ENCODE measurements at regions not wholly inside any gene's neighbourhood (a gene's known extent, or its start where the extent isn't known, plus 50 kb on each side); places are given as distances from the start of the nearest gene placed in this dataset.
"Not testable (repeated sequence)": the region's sequence is repeated elsewhere in the genome, so short reads cannot be mapped to it uniquely, and the experiment has no call there.

- DNase-seq (ENCODE audit: low spot score) (no peak), FAIRE-seq (no peak)
Observed at GRCh38 chr16:85504242-85504641, 108.9 kb upstream of the GSE1 start.

GRCh38 chr16:85505794-85506634 lies 107.1 kb upstream of the GSE1 start:
- FAIRE-seq, result no peak

GRCh38 chr16:85506635-85506911 lies 106.5 kb upstream of the GSE1 start:
- FAIRE-seq (no peak), DNase-seq (ENCODE audit: low spot score) (no peak)

More at GRCh38 chr16:85505794-85506634, 107.1 kb upstream of the GSE1 start:
- no peak for DNase-seq (ENCODE audit: low spot score)

DNA sequence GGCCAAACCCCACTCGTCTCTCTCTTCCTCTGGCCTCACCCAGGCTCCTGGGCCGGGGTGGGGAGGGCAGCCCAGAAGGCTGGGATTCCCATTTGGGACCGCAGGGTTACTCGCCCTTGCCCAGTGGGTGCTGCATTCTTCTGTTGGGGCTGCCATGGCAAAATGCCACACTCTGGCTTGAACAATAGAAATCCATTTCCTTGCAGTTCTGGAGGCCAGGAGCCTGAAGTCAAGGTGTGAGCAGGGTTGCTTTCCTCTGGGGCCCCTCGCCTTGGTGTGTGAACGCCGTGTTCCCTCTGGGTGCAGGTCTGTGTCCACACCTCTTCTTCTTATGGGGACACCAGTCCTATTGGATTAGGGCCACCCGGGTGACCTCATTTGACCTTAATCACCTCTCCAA lies 105.8 kb upstream of the GSE1 start:
- FAIRE-seq, result no peak
- no peak for DNase-seq (ENCODE audit: low spot score)

DNA sequence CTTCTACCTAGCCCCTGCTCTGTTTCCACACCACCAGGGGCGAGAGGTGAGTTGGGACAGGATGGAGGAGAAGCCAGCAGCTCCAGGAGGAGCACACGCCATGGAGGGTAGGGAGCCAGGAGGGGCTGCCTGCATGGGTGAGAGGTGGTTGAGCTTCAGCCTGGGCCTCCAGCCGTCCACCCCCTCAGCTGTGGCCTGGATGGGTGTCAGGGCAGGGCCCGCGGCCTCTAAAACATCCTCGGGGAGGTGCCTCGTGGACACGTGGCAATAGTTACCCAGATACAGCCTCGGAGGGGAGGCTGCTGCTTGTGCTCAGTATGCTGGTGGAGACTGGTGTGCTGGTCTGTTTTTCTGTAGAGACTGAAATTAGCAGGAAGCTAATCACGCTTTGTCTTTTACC lies 104.7 kb upstream of the GSE1 start:
- FAIRE-seq, result no peak

GRCh38 chr16:85508993-85509392 lies 104.1 kb upstream of the GSE1 start:
- FAIRE-seq, result no peak

More for the DNA sequence above, 104.7 kb upstream of the GSE1 start:
- no peak for DNase-seq (ENCODE audit: low spot score)

GRCh38 chr16:85510041-85510659 lies 103.0 kb upstream of the GSE1 start:
- FAIRE-seq, result no peak

More at GRCh38 chr16:85508993-85509392, 104.1 kb upstream of the GSE1 start:
- no peak for DNase-seq (ENCODE audit: low spot score)

GRCh38 chr16:85511938-85512807 lies 100.9 kb upstream of the GSE1 start:
- no peak for FAIRE-seq
- no peak for DNase-seq (ENCODE audit: low spot score)

More at GRCh38 chr16:85510041-85510659, 103.0 kb upstream of the GSE1 start:
- no peak for DNase-seq (ENCODE audit: low spot score)

GRCh38 chr16:85512808-85513115 lies 100.4 kb upstream of the GSE1 start:
- FAIRE-seq (no peak), DNase-seq (ENCODE audit: low spot score) (no peak)

DNA sequence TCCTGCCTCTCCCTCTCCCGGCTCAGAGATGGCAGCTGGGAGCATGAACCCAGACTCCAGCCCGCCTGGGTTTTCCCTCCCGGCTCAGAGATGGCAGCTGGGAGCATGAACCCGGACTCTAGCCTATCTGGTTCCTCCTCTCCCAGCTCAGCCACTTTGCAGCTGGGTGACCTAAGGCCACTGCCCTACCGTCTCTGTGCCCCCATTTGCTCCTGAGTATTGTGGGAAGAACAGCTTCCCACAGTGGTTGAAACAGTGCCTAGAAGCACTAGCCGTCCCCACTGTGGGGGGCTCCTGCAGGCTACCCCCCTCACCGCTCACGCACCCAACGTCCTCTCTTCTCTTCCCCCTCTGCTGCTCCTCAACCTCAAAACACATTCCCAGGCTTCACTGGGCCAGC lies 99.9 kb upstream of the GSE1 start:
- DNase-seq (ENCODE audit: low spot score), result no peak
- FAIRE-seq, result no peak

- FAIRE-seq, result no peak
Observed at GRCh38 chr16:85513649-85514048, 99.5 kb upstream of the GSE1 start.

DNA sequence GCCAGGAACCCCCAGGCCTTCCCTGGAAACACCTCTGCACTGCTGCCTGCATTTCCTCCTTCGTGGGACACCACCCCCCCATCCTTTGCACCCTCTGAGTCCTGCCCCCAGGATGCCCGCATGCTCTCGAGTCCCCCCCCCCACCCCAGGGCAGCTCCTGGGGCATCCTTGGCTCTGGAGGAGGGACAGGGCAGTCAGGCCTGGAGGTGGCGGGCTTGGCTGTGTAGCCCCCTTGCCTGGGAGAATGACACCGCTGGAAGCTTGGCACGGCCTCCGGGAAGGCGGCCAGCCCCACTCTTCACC lies 98.9 kb upstream of the GSE1 start:
- no peak for FAIRE-seq
- DNase-seq (ENCODE audit: low spot score), result no peak

More at GRCh38 chr16:85513649-85514048, 99.5 kb upstream of the GSE1 start:
- no peak for DNase-seq (ENCODE audit: low spot score)

DNA sequence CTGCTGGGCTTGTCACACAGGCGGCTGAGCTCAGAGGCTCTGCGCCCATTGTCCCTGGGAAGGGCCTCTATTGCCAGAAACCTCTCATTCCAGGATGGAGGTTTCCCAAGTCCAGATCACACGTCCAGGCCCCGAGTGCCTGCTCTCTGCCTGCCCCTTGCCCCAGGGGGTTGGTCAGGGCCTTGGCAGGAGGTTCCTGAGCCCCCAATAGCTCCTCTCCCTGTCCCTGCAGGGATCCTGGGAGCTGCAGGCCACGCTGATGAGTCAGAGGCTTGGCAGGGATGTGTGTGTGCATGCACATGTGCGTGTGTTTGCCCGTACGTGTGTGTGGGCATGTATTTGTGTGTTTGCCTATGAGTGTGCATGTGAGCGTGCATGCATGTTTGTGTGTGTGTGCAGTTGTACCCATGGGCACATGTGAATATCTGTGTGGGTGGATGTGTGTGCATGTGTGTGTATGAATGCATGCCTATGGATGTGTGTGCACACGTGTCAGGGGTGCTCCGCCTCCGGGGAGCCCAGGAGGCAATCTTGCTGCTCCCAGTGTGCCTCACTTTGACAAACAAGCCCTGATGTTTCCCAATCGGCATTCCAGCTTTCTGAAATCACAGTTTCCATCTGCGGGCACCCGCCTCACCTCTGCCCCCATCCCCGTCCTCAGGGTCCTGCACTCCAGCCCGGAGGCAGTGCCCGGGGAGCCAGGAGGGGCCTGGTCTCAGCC lies 98.4 kb upstream of the GSE1 start:
- FAIRE-seq (peak; percentile 52), DNase-seq (ENCODE audit: low spot score) (peak; percentile 78)

GRCh38 chr16:85515319-85515745 lies 97.8 kb upstream of the GSE1 start:
- FAIRE-seq, result no peak
- no peak for DNase-seq (ENCODE audit: low spot score)

GRCh38 chr16:85515830-85516397 lies 97.2 kb upstream of the GSE1 start:
- FAIRE-seq (no peak), DNase-seq (ENCODE audit: low spot score) (no peak)

GRCh38 chr16:85517154-85517553 lies 96.0 kb upstream of the GSE1 start:
- no peak for FAIRE-seq
- DNase-seq (ENCODE audit: low spot score), result no peak

GRCh38 chr16:85517563-85518179 lies 95.5 kb upstream of the GSE1 start:
- FAIRE-seq, result no peak
- no peak for DNase-seq (ENCODE audit: low spot score)

- FAIRE-seq (no peak), DNase-seq (ENCODE audit: low spot score) (no peak)
Observed at GRCh38 chr16:85518398-85519049, 94.6 kb upstream of the GSE1 start.

GRCh38 chr16:85519050-85519440 lies 94.1 kb upstream of the GSE1 start:
- not testable (repeated sequence) for DNase-seq (ENCODE audit: low spot score); FAIRE-seq

- no peak for DNase-seq (ENCODE audit: low spot score)
- FAIRE-seq, result no peak
Observed at GRCh38 chr16:85519540-85520231, 93.4 kb upstream of the GSE1 start.

Data from RCC 7860 (cell line).